ENCODE measurements at regions not wholly inside any gene's neighbourhood (a gene's known extent, or its start where the extent isn't known, plus 50 kb on each side); places are given as distances from the start of the nearest gene placed in this dataset.

DNA sequence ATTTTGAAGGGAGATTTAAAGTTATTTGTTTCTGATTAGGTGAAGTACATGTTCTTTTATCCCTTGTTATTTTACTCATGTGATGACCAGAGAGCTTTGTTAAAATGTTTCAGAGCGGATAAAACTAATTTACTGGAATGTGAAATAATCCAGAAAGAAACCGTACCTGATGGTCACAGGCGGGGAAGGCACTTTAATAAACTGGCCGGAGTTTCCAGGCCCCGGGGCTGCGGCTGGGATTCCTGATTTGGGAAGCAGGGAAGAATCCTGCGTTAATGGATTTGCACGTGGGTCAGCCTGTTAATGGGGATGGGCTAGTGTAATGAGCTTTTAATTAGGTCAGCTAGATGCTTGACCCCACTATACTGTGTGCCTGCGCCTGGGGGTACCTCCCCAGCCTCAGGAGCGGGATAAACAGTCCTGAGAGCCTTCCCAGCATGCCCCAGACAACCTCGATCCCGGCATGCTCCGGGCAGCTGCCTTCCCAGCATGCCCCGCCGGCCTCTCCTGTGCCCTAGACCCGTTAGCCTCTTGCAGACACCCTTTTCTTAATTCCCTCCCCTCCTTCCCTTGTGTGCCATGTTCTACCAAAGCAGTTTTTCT is 208.6 kb upstream of the CDKN3 start:
- Histone ChIP-seq H3K27ac (ENCODE audit: low read depth in 1 of 2, low read length in 1 of 2) (no peak overlapping the region), H3K9me3 (ENCODE audit: control insufficient read depth in 2 of 2, insufficient read depth in 1 of 2, low read length in 1 of 2) (no peaks in the 10 kb centered on the region), H3K4me3 (ENCODE audit: low read length in 2 of 2) (no peak overlapping the region), H3K36me3 (ENCODE audit: control insufficient read depth in 2 of 2, insufficient read depth in 2 of 2, low read length in 1 of 2) (no peaks in the 10 kb centered on the region), H3K27me3 (ENCODE audit: control insufficient read depth in 2 of 2, insufficient read depth in 1 of 2, low read length in 1 of 2) (no peaks in the 10 kb centered on the region), H3K4me1 (ENCODE audit: control insufficient read depth in 2 of 2, insufficient read depth in 2 of 2, low read length in 2 of 2) (no peaks in the 10 kb centered on the region)
- no peak for DNase-seq (ENCODE audit: low read depth in 6 of 9, low spot score in 9 of 9)
- 95% methylated on average over 16 of the region's 16 CpGs for WGBS

DNA sequence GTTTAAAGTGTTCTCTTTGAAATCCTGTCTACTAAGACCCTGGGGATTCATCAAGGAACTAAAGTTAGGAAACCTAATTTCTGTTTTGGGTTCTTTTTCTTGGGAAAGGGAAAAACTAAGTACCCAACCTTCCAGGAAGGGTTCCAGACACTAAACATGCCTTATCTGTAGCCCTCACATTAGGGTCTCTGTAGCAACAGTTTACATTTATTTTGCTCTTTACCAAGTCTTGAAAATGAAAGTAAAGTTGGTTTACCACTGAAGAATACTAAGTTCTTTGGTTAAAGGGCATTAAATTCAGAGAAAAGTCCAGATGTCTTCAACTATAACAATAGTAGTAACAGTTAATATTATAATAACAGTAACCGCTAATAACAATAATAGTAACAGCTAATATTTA is 207.5 kb upstream of the CDKN3 start:
- DNase-seq (ENCODE audit: low read depth in 6 of 9, low spot score in 9 of 9), result no peak
- WGBS, result 96% methylated on average over 1 of the region's 1 CpG
- no peak overlapping the region for H3K27ac ChIP-seq (ENCODE audit: low read depth in 1 of 2, low read length in 1 of 2)
- H3K36me3 ChIP-seq (ENCODE audit: control insufficient read depth in 2 of 2, insufficient read depth in 2 of 2, low read length in 1 of 2), result no peaks in the 10 kb centered on the region
- H3K4me1 ChIP-seq (ENCODE audit: control insufficient read depth in 2 of 2, insufficient read depth in 2 of 2, low read length in 2 of 2), result no peaks in the 10 kb centered on the region
- no peaks in the 10 kb centered on the region for H3K9me3 ChIP-seq (ENCODE audit: control insufficient read depth in 2 of 2, insufficient read depth in 1 of 2, low read length in 1 of 2)
- no peak overlapping the region for H3K4me3 ChIP-seq (ENCODE audit: low read length in 2 of 2)
- H3K27me3 ChIP-seq (ENCODE audit: control insufficient read depth in 2 of 2, insufficient read depth in 1 of 2, low read length in 1 of 2), result no peaks in the 10 kb centered on the region

DNA sequence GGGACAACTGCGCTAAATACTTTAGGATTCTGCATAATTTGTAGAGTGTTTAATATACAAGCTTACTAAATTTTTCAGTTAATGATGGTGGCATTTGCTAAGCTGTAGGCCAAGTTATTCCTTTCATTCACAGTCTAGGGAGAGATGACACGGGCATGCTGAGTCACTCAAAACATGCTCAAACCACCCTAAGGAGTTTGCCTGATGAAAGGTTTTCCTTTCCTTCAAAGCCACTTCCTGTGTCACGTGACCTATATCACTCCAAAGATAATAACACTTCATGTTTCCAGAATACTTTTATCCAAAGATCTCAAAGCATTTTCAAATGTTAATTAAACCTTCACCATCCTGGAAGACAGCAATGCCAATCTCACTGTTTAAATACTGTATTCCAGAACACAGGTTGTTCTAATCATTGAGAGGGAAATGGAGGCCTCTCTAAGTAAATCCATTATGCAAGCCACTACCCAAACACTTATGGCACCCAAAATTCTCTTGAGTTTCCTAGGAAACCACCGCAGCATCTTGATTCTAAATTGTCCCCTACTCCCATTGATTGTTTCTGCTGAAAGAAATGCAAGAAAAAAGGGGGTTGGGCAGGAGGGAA is 207.0 kb upstream of the CDKN3 start:
- DNase-seq (ENCODE audit: low read depth in 6 of 9, low spot score in 9 of 9), result no peak
- Histone ChIP-seq H3K27me3 (ENCODE audit: control insufficient read depth in 2 of 2, insufficient read depth in 1 of 2, low read length in 1 of 2) (no peaks in the 10 kb centered on the region), H3K4me3 (ENCODE audit: low read length in 2 of 2) (no peak overlapping the region), H3K27ac (ENCODE audit: low read depth in 1 of 2, low read length in 1 of 2) (no peak overlapping the region), H3K36me3 (ENCODE audit: control insufficient read depth in 2 of 2, insufficient read depth in 2 of 2, low read length in 1 of 2) (no peaks in the 10 kb centered on the region), H3K4me1 (ENCODE audit: control insufficient read depth in 2 of 2, insufficient read depth in 2 of 2, low read length in 2 of 2) (no peaks in the 10 kb centered on the region), H3K9me3 (ENCODE audit: control insufficient read depth in 2 of 2, insufficient read depth in 1 of 2, low read length in 1 of 2) (no peaks in the 10 kb centered on the region)
- 49% methylated on average over 4 of the region's 4 CpGs for WGBS

DNA sequence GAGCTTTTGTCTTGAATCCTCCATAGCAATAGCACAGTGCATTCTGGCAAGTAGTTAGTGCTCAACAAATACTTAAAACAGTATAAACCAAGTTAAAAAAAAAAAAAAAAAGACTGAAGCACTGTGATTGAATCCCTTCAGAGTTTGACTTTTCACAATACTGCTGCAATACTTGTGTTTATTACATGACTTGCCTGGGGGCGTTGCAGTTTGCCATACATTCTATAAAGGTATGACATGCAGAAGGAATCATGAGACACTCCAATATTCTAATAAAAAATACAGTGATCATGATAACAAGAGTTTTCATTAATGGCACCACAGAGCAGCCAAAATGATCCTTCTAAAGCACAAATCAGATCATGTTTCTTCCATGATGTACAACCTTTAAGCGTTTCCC is 205.0 kb upstream of the CDKN3 start:
- H3K9me3 ChIP-seq (ENCODE audit: control insufficient read depth in 2 of 2, insufficient read depth in 1 of 2, low read length in 1 of 2), result no peaks in the 10 kb centered on the region
- H3K36me3 ChIP-seq (ENCODE audit: control insufficient read depth in 2 of 2, insufficient read depth in 2 of 2, low read length in 1 of 2), result no peaks in the 10 kb centered on the region
- 78% methylated on average over 2 of the region's 2 CpGs for WGBS

DNA sequence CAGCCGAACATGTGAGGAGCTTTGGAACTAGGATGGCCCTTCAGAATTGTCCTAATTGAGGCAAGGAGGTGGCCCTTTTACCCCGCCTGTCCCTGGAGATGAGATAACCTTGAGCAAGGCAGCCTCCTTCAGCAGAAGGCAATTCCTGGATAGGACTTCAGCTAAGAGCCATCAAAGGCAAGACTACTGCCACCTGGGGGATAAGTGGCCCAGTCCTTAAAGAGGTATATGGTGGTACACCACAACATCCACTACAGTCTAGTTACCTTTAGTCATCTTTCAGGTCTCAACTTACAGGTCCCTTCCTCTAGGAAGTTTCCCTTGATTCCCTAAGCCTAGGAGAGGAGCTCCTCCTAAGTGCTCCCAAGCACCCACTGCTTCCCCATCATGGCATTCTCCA is 204.2 kb upstream of the CDKN3 start:
- H3K36me3 ChIP-seq (ENCODE audit: control insufficient read depth in 2 of 2, insufficient read depth in 2 of 2, low read length in 1 of 2), result no peaks in the 10 kb centered on the region
- no peaks in the 10 kb centered on the region for H3K4me1 ChIP-seq (ENCODE audit: control insufficient read depth in 2 of 2, insufficient read depth in 2 of 2, low read length in 2 of 2)
- WGBS, result 97% methylated on average over 2 of the region's 2 CpGs
- H3K27me3 ChIP-seq (ENCODE audit: control insufficient read depth in 2 of 2, insufficient read depth in 1 of 2, low read length in 1 of 2), result no peaks in the 10 kb centered on the region
- H3K27ac ChIP-seq (ENCODE audit: low read depth in 1 of 2, low read length in 1 of 2), result no peak overlapping the region
- H3K9me3 ChIP-seq (ENCODE audit: control insufficient read depth in 2 of 2, insufficient read depth in 1 of 2, low read length in 1 of 2), result no peaks in the 10 kb centered on the region
- H3K4me3 ChIP-seq (ENCODE audit: low read length in 2 of 2), result no peak overlapping the region
- DNase-seq (ENCODE audit: low read depth in 6 of 9, low spot score in 9 of 9), result no peak

More for the DNA sequence above, 205.0 kb upstream of the CDKN3 start:
- DNase-seq (ENCODE audit: low read depth in 6 of 9, low spot score in 9 of 9), result no peak
- Histone ChIP-seq H3K4me3 (ENCODE audit: low read length in 2 of 2) (no peak overlapping the region), H3K27me3 (ENCODE audit: control insufficient read depth in 2 of 2, insufficient read depth in 1 of 2, low read length in 1 of 2) (no peaks in the 10 kb centered on the region), H3K4me1 (ENCODE audit: control insufficient read depth in 2 of 2, insufficient read depth in 2 of 2, low read length in 2 of 2) (no peaks in the 10 kb centered on the region), H3K27ac (ENCODE audit: low read depth in 1 of 2, low read length in 1 of 2) (no peak overlapping the region)

DNA sequence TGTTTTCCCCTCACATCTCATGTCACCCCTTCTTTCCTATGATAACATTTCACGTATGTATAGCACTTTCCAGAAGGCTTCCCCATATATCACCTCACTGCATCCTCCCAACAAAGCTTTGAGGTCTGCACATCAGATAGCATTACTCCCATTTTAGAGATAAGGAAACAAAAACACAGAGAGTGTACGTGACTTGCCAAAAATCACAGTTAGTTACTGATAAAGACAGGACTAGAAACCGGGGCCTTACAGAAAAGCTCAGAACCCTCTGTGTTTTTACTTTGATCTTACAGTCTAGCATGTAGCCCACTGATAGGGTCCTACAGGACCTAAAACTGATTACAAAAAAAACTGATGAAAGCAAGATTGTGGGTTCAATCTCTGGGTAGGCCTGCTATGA is 202.9 kb upstream of the CDKN3 start:
- Histone ChIP-seq H3K4me3 (ENCODE audit: low read length in 2 of 2) (no peak overlapping the region), H3K9me3 (ENCODE audit: control insufficient read depth in 2 of 2, insufficient read depth in 1 of 2, low read length in 1 of 2) (no peaks in the 10 kb centered on the region), H3K4me1 (ENCODE audit: control insufficient read depth in 2 of 2, insufficient read depth in 2 of 2, low read length in 2 of 2) (no peaks in the 10 kb centered on the region), H3K36me3 (ENCODE audit: control insufficient read depth in 2 of 2, insufficient read depth in 2 of 2, low read length in 1 of 2) (no peaks in the 10 kb centered on the region), H3K27ac (ENCODE audit: low read depth in 1 of 2, low read length in 1 of 2) (no peak overlapping the region), H3K27me3 (ENCODE audit: control insufficient read depth in 2 of 2, insufficient read depth in 1 of 2, low read length in 1 of 2) (no peaks in the 10 kb centered on the region)
- no peak for DNase-seq (ENCODE audit: low read depth in 6 of 9, low spot score in 9 of 9)
- 76% methylated on average over 3 of the region's 3 CpGs for WGBS

DNA sequence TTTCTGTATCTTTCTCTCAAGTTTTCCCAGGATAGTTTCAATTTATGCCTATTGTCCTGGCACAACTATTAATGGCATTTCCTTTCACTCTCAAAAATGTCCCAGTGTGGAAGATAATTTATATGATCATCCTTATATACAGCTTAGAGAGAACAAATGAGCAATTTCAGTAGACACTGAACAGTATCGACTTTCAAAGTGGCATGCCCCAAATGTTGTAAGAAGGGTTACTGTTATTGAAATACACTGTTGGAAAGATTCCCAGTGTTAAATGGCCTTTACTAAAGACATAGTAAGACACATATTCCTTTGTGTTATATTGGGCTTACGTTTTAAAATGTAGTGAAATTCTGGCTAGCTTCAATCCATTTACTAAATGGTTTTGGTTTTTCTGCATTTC is 202.3 kb upstream of the CDKN3 start:
- no peak for DNase-seq (ENCODE audit: low read depth in 6 of 9, low spot score in 9 of 9)
- Histone ChIP-seq H3K27me3 (ENCODE audit: control insufficient read depth in 2 of 2, insufficient read depth in 1 of 2, low read length in 1 of 2) (no peaks in the 10 kb centered on the region), H3K4me1 (ENCODE audit: control insufficient read depth in 2 of 2, insufficient read depth in 2 of 2, low read length in 2 of 2) (no peaks in the 10 kb centered on the region), H3K27ac (ENCODE audit: low read depth in 1 of 2, low read length in 1 of 2) (no peak overlapping the region), H3K9me3 (ENCODE audit: control insufficient read depth in 2 of 2, insufficient read depth in 1 of 2, low read length in 1 of 2) (no peaks in the 10 kb centered on the region), H3K4me3 (ENCODE audit: low read length in 2 of 2) (no peak overlapping the region), H3K36me3 (ENCODE audit: control insufficient read depth in 2 of 2, insufficient read depth in 2 of 2, low read length in 1 of 2) (no peaks in the 10 kb centered on the region)
- 89% methylated on average over 2 of the region's 2 CpGs for WGBS

DNA sequence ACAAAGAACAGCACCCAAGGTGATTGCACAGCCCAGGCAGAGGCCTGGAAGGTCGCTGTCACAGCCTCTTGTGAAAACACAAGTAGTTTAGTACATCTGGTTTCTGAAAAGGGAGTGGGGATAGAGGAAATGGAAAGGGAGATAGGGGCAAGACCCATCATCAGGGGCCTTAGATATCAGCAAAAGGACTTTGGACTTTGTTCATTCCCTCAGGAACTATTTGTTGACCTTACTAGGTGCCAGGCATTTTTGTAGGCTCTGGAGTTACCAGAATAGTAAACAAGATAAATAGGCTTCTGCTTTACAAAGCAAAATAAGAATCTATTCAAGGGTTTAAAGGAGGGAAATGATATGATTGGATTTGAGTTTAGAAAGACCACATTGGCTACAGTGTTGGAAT is 199.4 kb upstream of the CDKN3 start:
- Histone ChIP-seq H3K4me3 (ENCODE audit: low read length in 2 of 2) (no peak overlapping the region), H3K4me1 (ENCODE audit: control insufficient read depth in 2 of 2, insufficient read depth in 2 of 2, low read length in 2 of 2) (no peaks in the 10 kb centered on the region), H3K27me3 (ENCODE audit: control insufficient read depth in 2 of 2, insufficient read depth in 1 of 2, low read length in 1 of 2) (no peaks in the 10 kb centered on the region), H3K9me3 (ENCODE audit: control insufficient read depth in 2 of 2, insufficient read depth in 1 of 2, low read length in 1 of 2) (no peaks in the 10 kb centered on the region), H3K27ac (ENCODE audit: low read depth in 1 of 2, low read length in 1 of 2) (no peak overlapping the region), H3K36me3 (ENCODE audit: control insufficient read depth in 2 of 2, insufficient read depth in 2 of 2, low read length in 1 of 2) (no peaks in the 10 kb centered on the region)
- 65% methylated on average over 1 of the region's 1 CpG for WGBS
- DNase-seq (ENCODE audit: low read depth in 6 of 9, low spot score in 9 of 9), result no peak

DNA sequence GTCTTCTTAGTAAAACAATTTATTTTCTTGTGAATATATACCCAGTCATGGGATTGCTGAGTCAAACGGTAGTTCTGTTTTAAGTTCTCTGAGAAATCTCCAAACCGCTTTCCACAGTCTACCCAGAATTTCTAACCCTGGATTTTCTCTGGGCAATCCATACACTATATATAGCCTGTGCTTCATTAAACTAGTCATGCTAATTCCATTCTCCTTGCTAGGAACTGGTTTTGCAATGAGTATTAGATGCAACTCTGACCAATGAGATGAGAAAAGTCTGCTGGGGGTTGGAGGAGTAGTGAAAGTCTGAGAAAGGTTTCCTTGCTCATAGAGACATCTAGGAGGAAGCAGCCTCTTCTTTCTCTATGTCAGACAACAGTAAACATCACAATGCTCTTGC is 196.1 kb upstream of the CDKN3 start:
- Histone ChIP-seq H3K4me1 (ENCODE audit: control insufficient read depth in 2 of 2, insufficient read depth in 2 of 2, low read length in 2 of 2) (no peaks in the 10 kb centered on the region), H3K36me3 (ENCODE audit: control insufficient read depth in 2 of 2, insufficient read depth in 2 of 2, low read length in 1 of 2) (no peaks in the 10 kb centered on the region), H3K4me3 (ENCODE audit: low read length in 2 of 2) (no peak overlapping the region), H3K27ac (ENCODE audit: low read depth in 1 of 2, low read length in 1 of 2) (no peak overlapping the region), H3K9me3 (ENCODE audit: control insufficient read depth in 2 of 2, insufficient read depth in 1 of 2, low read length in 1 of 2) (no peaks in the 10 kb centered on the region), H3K27me3 (ENCODE audit: control insufficient read depth in 2 of 2, insufficient read depth in 1 of 2, low read length in 1 of 2) (no peaks in the 10 kb centered on the region)
- DNase-seq (ENCODE audit: low read depth in 6 of 9, low spot score in 9 of 9), result no peak
- 96% methylated on average over 2 of the region's 2 CpGs for WGBS

Data from thymus (tissue), 11 donors.